ENCODE measurements at regions not wholly inside any gene's neighbourhood (a gene's known extent, or its start where the extent isn't known, plus 50 kb on each side); places are given as distances from the start of the nearest gene placed in this dataset.

GRCh38 chr10:121182219-121182618 lies 331.1 kb downstream of the WDR11 start:
- no peak for DNase-seq (ENCODE audit: low spot score)

GRCh38 chr10:121183236-121183635 lies 332.1 kb downstream of the WDR11 start:
- no peak for DNase-seq (ENCODE audit: low spot score)

- no peak for DNase-seq (ENCODE audit: low spot score)
Observed at GRCh38 chr10:121183707-121184106, 332.5 kb downstream of the WDR11 start.

GRCh38 chr10:121185816-121186455 lies 334.8 kb downstream of the WDR11 start:
- DNase-seq (ENCODE audit: low spot score) = no peak

- DNase-seq (ENCODE audit: low spot score) = no peak
Observed at GRCh38 chr10:121187391-121187790, 336.2 kb downstream of the WDR11 start.

GRCh38 chr10:121188005-121188404 lies 336.8 kb downstream of the WDR11 start:
- DNase-seq (ENCODE audit: low spot score) = no peak

- DNase-seq (ENCODE audit: low spot score) = no peak
Observed at GRCh38 chr10:121189066-121189465, 337.9 kb downstream of the WDR11 start.

GRCh38 chr10:121194696-121195523 lies 343.7 kb downstream of the WDR11 start:
- DNase-seq (ENCODE audit: low spot score) = no peak

GRCh38 chr10:121195524-121195910 lies 344.4 kb downstream of the WDR11 start:
- DNase-seq (ENCODE audit: low spot score) = no peak

- DNase-seq (ENCODE audit: low spot score) = no peak
Observed at GRCh38 chr10:121199081-121199480, 347.9 kb downstream of the WDR11 start.

- no peak for DNase-seq (ENCODE audit: low spot score)
Observed at GRCh38 chr10:121205625-121206024, 354.5 kb downstream of the WDR11 start.

GRCh38 chr10:121211446-121211845 lies 360.3 kb downstream of the WDR11 start:
- DNase-seq (ENCODE audit: low spot score) = no peak

GRCh38 chr10:121213437-121213836 lies 362.3 kb downstream of the WDR11 start:
- no peak for DNase-seq (ENCODE audit: low spot score)

- DNase-seq (ENCODE audit: low spot score) = no peak
Observed at GRCh38 chr10:121216295-121216694, 365.1 kb downstream of the WDR11 start.

- no peak for DNase-seq (ENCODE audit: low spot score)
Observed at GRCh38 chr10:121216721-121217181, 365.6 kb downstream of the WDR11 start.

GRCh38 chr10:121217331-121217730 lies 366.2 kb downstream of the WDR11 start:
- DNase-seq (ENCODE audit: low spot score) = no peak

GRCh38 chr10:121221072-121221471 lies 369.9 kb downstream of the WDR11 start:
- no peak for DNase-seq (ENCODE audit: low spot score)

GRCh38 chr10:121221991-121222390 lies 370.8 kb downstream of the WDR11 start:
- DNase-seq (ENCODE audit: low spot score) = no peak

GRCh38 chr10:121222842-121223241 lies 371.7 kb downstream of the WDR11 start:
- DNase-seq (ENCODE audit: low spot score) = no peak

- no peak for DNase-seq (ENCODE audit: low spot score)
Observed at GRCh38 chr10:121231079-121231478, 367.2 kb downstream of the FGFR2 start.

GRCh38 chr10:121232494-121232893 lies 365.8 kb downstream of the FGFR2 start:
- DNase-seq (ENCODE audit: low spot score) = no peak

GRCh38 chr10:121235692-121236091 lies 362.6 kb downstream of the FGFR2 start:
- no peak for DNase-seq (ENCODE audit: low spot score)

- DNase-seq (ENCODE audit: low spot score) = no peak
Observed at GRCh38 chr10:121236621-121237020, 361.6 kb downstream of the FGFR2 start.

GRCh38 chr10:121237718-121238117 lies 360.5 kb downstream of the FGFR2 start:
- no peak for DNase-seq (ENCODE audit: low spot score)

All from germinal center (tissue), 1 donor.